Stimulated activated naive CD8-positive, alpha-beta T cell treated with anti-CD3 and anti-CD28 coated beads, Interleukin-15, Interleukin-2, amounts not matched to agents 100 U/mL and 50 U/mL, for 24 hours (primary cell): ENCODE measurements at regions not wholly inside any gene's neighbourhood (a gene's known extent, or its start where the extent isn't known, plus 50 kb on each side); places are given as distances from the start of the nearest gene placed in this dataset.
"Not testable (repeated sequence)": the region's sequence is repeated elsewhere in the genome, so short reads cannot be mapped to it uniquely, and the experiment has no call there.

Experiments
- ATAC-seq: fragments of 150-1000 bp; cut with Tn5 transposase; one replicate; pipeline ENCODE4 v1.10.0; 2021
- DNase-seq: peaks from one replicate; pipeline ENCODE4 v3.0.0; 2021

DNA sequence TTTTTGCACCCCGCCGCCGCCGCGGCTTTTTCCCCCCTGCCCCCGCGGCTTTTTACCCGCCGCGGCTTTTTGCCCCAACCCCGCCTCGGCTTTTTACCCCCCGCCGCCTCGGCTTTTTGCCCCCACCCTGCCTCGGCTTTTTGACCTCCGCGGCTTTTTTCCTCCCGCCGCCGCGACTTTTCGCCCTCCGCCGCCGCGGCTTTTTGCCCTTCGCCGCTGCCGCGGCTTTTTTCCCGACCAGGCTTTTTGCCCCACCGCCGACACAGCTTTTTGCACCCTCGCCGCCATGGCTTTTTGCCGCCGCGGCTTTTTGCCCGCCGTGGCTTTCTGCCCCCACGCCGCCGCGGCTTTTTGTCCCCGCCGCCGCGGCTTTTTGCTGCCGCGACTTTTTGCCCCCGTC, 137.0 kb upstream of the TP53TG3D start:
- DNase-seq (peak; percentile 9), ATAC-seq (no peak)

DNA sequence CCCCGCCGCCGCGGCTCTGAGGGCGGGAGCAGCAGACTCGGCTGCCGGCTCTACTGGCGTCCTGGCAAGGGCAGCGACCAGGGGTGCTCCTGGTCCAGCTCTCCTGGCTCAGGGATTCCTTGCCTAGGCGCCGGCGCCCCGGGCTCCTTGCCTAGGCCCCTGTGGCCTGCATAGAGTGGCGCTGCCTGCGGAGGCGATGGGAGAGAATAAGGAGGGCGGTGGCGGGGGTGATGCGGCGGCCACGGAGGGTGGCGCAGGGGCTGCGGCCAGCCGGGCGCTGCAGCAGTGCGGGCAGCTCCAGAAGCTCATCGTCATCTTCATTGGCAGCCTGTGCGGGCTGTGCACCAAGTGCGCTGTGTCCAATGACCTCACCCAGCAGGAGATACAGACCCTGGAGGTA, 136.6 kb upstream of the TP53TG3D start:
- ATAC-seq, DNase-seq: not testable (repeated sequence)

DNA sequence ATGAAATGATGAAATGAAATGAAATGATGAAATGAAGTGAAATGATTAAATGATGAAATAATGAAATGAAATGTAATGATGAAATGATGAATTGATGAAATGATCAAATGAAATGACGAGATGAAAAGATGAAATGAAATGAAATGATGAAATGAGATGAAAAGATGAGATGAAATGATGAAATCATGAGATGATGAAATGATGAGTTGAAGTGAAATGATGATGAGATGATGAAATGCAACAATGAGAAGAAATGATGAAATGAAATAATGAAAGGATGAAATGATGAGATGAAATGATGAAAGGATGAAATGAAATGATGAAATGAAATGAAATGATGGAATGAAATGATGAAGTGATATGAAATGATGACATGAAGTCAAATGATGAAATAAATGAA, 132.7 kb upstream of the TP53TG3D start:
- DNase-seq, ATAC-seq: not testable (repeated sequence)

DNA sequence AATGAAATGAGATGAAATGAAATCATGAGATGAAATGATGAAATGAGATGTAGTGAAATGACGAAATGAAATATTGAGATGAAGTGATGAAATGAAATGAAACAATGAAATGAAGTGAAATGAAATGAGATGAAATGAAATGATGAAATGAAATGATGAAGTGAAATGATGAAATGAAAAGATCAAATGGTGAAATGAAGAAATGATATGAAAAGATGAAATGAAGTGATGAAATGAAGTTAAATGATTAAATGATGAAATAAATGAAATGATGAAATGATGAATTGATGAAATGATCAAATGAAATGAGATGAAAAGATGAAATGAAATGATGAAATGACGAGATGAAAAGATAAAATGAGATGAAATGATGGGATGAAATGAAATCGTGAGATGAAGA, 132.3 kb upstream of the TP53TG3D start:
- not testable (repeated sequence) for DNase-seq, ATAC-seq

DNA sequence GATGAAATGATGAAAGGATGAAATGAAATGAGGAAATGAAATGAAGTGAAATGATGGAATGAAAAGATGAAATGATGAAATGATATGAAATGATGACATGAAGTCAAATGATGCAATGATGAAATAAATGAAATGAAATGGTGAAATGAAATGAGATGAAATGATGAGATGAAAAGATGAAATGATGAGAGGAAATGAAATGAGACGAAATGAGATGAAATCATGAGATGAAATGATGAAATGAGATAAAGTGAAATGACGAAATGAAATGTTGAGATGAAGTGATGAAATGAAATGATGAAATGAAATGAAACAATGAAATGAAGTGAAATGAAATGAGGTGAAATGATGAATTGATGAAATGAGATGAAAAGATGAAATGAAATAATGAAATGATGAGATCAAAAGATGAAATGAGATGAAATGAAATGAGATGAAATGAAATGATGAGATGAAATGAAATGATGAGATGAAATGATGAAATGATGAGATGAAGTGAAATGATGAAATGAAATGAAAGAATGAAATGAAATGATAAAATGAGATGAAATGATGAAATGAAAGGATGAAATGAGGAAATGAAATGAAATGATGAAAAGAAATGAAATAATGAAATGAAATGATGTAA, 131.7 kb upstream of the TP53TG3D start:
- ATAC-seq, DNase-seq: not testable (repeated sequence)

DNA sequence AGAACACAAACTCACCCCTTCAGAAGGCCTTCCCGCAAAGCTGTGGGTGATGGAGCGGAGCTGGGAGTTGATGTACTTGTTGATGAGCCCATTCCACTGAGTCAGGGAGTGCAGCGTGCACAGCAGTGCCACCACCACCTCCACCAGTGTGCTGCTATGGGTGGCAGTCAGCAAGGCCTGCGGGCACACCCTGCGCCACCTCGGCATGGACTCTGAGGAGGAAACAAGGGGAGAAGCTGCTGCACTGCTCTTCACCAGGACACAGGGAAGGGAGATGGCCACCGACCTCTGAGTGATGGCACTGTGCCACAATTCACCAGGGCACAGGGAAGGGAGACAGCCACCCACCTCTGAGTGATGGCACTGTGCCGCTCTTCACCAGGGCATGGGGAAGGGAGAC, 100.7 kb upstream of the TP53TG3D start:
- DNase-seq, ATAC-seq: not testable (repeated sequence)

DNA sequence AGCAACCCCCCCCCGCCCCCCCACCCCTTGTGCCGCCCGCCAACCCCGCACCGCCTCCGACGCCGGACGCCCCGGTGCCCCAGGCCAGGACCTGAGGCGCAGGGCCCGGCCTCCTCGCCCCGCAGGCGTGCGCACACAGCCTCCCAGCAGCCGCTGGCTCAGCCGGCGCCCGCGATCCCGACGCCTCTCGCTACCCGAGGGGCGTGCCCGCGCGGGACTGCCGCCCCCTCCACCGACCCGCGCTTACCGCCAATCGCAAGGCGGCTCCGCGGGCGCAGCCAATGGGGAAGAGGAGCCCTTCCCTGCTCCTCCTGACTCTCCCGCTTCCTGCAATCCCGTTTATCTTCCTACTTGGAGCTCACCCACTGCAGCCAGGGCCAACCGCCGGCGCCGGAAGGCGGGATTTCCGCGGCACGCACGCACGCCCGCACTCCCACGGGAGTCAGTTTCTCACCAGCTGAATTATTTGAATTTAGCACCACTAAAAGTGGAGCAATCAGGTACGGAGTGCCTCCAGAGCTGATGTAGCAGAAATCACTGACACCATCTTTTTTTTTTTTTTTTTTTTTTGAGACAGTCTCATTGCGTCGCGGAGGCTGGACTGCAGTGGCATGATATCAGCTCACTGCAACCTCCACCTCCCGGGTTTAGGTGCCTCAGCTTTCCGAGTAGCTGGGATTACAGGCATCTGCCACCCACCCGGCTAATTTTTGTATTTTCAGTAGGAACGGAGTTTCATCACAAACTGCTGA, 65.0 kb upstream of the TP53TG3D start:
- peak; percentile 28 for ATAC-seq
- not testable (repeated sequence) for DNase-seq

DNA sequence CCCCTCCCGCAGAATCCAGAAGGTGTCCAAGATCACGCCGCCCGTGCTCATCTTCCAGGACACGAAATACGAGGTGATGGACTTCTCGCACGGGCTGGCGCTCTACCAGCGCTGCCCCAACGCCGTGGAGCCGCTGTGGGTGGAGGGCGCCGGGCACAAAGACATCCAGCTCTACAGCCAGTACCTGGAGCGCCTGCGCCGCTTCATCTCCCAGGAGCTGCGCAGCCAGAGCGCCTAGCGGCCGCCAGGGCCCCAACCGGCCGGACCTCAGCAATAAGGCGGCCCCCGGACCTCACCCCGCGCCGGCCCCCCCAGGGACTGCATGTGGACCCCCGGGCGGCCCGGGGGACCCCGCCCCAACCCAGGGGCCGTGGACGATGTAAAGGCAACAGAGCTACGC, 50.5 kb upstream of the TP53TG3D start:
- DNase-seq, ATAC-seq: not testable (repeated sequence)
